Activated T-cell treated with anti-CD3 and anti-CD28 coated beads for 48 hours (primary cell): ENCODE measurements at regions not wholly inside any gene's neighbourhood (a gene's known extent, or its start where the extent isn't known, plus 50 kb on each side); places are given as distances from the start of the nearest gene placed in this dataset.

Experiments used
- DNase-seq: peaks from one replicate; pipeline ENCODE4 v3.0.0-alpha.2; 2020; ENCODE audit warnings: low read depth

DNA sequence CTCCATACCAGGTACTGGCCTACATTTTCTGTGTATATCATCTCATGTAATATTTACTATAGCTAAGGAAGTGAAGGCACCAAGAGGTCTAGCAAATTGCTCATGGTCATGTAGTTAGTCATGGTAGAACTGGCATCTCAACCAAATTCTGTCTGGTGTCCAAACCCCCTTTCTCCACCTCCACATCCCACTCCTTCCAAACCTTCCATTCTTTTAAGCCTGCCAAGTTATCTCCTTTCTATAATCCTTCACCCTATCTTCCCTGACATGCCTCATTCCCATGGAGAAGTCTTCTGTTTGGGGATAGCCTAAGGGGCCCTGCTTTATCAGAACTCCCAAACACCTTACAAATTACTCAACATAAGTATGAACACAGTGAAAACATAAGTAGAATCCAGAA is 196.2 kb upstream of the HMGA2 start:
- DNase-seq, result no peak

DNA sequence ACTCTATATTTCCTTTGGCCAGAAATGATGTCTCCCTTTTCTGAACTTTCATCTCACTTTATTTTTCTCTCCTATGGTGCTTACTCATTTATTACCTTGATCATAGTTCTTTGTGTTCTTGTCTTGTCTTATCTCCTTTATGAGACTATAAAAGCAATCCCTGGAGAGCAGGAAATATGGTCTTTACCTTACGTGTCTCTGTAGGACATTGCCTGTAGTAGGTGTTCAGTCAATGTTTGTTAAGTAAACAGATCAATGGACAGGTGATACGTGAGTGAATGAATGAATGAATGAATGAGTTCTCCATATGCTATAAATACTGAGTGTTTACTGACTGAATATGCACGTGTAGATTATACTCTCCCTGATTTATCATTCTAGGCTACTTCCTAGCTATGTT is 193.7 kb upstream of the HMGA2 start:
- DNase-seq, result no peak

DNA sequence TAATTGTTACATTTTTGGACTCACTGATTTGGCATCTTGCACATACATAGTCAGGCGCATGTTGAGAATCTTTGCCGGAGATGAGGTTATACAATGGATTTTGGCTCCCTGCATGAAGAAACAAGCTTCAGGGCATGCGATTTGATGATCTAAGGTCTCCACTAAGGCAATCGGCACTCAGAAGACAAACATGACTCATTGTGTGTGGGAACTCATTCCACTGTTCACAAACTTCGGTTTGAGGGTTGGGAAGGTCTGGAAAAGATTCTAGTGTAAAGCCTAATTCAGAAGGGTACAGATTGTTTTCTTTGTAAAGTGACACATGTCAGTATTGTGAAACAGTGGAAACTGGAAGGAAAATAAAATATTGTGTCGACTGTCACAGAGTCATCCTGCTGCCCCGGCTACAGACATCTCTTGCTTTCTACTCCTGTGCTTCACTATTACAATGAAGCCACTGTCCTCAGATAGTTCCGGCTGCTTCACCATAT is 192.6 kb upstream of the HMGA2 start:
- DNase-seq, result no peak

DNA sequence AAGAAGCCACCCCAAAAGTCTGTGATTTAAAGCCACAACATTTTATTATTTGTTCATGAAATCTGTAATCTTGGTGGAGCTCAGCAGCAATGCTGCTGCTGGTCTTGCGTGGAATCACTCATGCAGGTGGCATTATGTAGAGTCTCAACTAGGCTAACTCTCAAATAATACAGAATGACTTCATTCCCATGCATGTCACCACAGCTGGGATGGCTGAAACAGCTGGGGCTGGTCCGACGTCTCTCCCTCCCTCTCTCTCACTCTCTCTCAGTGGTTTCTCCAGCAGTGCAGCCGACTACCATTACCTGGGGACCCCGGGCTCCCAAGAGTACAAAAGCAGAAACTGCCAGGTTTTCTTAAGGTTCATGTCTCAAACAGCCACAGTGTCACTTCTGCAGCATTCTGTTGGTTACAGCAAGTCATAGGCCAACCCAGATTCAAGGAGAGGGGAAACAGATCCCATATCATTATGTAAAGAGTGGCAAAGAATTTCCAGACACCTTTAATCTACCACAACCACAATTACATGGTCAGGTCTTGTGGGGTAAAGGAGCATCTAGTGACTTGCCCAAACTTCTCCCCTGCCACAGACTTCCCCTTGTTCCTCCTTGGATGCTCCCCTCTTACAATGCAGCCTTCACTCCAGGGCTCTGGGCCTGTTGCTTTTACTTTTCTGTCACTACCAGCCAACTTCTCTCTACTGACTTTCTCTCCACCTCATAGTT is 192.0 kb upstream of the HMGA2 start:
- no peak for DNase-seq

DNA sequence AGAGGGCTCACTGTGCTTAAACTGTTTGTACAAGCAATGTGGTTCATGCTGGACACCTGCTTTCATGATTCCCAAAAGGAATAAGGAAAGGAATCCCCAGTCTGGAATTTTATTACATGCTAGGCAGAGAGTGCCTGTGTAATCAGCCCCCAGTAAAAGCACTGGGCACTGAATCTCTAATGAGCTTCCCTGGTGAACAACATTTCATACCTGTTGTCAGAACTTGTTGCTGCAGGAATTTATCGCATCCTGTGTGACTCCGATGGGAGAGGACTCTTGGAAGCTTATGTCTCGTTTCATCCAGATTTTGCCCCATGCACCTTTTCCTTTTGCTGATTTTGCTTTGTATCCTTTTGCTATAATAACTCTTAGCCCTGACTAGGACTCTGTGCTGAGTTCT is 190.2 kb upstream of the HMGA2 start:
- no peak for DNase-seq

DNA sequence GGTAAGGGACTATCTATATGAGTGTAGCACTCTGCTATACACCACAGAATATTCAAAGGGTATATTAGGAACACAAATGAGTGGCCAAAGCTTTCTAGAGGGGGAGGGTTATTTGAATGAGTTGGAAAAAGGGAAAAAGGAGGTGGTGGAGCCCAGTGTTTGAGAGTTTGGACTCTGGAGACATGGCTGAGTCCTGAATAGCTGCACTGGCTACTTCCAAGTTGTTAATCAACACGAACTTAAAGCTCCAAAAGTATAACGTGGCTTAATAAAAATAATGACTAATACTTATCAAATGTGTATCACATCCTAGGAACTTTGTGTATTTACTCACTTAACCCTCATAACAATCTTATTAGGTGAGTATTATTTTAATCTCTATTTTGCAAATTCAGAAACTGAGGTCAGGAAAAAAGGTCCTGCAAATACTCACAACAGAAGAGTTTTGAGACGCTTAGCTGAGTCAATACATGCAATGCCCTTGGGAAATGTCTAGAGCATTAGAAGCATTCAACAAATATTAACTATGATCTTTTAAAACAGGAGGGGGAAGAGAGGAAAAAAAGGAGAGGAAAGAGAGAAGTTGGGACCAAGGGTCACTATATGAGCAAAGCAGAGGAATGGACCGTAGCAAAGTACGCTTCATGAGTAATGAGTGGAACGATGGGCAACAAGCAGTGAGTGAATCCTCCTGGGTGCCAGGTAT is 189.5 kb upstream of the HMGA2 start:
- DNase-seq, result no peak

DNA sequence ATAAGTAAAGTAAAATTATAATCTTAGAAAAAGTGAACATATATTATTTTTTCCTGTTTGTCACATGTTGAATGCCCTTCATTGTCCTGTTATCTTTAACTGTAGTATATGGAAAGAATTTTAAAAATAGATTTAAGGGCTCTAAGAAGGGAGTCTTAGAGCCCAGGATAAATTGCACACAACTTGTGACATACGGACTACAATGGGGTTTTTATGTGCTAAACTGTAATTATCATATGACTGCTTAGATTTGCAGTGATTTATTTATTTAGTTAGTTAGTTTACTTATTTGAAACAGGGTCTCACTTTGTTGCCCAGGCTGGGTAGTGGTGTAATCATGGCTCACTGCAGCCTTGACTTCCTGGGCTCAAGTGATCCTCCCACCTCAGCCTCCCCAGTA is 187.8 kb upstream of the HMGA2 start:
- no peak for DNase-seq

DNA sequence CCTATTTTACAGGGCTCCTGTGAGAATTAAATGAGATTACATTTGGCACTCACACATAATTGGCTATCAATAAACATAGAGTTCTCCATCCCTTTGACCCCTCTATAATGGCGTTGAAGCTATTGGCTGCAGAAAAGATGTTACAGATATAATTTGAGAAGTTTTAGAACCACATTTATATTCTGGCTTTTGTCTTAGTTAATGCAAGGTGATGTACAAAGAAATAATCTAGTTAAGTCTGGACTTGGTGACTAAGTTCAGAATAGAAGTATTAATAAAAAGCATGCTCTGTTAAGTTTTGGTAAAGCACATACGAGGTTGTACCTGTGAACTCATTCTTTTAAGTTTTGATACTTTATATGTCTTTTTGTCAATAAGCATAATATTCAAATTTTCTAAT is 187.1 kb upstream of the HMGA2 start:
- DNase-seq, result no peak

DNA sequence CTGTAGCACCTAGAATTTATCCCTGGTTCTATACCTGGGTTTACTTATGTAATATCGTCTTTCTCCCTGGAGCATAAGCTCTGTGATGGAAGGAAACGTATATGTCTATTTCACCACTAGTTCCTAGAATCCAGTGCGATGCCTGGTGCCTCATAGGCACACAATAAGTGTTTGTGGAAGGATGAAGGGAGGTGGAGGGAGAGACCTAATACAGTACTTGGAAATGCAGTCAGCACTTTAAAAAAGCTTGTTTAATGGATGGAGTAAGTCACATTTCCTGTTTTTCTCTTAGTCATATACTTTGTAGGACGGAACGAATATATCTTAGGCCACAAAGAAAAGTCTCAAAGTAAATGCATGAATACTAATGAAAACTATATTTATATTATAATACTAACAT is 186.5 kb upstream of the HMGA2 start:
- no peak for DNase-seq

DNA sequence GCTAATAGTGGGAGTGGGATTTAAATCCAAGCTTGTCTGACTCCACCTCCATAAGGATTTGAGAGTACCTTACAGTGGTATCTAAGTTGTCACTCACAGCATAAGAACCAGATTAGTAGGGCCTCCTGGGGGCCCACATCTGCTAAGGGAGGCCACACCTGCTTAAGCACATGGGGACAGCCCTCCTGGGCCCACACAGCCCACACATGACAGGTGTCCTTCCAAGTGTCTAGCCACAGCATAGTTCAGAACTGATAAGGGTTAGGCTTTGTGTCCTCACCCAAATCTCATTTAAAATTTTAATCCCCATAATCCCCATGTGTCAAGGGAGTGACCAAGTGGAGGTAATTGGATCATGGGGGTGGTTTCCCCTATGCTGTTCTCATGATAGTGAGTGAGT is 186.0 kb upstream of the HMGA2 start:
- no peak for DNase-seq

DNA sequence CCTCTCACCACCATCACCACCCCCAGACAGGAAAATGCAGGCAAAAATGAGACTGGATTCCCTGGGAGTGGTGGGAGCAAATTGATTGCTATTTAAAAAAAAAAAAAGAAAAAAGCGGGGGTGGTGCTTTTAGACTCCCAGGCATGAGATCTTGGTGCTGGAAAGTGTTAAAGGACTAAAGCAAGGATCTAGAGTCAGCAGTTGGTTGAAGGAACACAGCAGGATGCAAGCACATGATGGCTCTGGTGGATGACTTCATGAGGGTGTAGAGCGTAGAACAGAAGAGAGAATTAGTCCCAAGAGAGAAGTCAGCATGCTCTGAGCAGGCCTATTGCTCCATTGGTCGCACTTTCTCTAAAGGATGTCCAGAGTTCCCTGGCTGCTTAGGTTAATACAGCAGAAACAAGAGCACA is 183.8 kb upstream of the HMGA2 start:
- no peak for DNase-seq

DNA sequence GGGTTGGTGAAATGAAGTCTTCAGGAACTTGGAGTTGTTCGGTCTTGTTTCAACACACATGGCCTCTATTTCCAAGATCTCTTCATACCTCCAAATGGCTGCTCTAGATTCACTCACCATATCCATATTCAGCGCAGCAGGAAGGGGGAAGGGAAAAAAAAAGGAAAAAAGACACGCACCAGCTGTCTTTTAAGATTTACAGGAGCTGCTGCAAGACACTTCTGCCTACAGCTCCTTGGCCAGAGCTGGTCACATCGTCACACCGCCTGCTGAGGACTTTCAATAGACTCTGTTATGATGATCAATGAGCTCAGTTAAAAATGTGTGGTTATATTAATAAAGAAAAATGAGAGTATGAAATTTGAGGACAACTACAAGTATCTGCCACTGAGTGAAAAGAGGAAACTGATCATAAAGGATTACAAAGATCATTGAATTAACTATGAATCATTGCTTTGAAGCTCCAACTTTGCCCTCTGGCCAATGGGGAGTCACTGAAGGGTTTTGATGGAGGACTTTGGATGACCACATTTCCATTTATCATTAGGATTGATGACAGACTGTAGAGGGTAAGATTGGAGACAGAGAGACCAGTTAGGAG is 182.1 kb upstream of the HMGA2 start:
- no peak for DNase-seq

DNA sequence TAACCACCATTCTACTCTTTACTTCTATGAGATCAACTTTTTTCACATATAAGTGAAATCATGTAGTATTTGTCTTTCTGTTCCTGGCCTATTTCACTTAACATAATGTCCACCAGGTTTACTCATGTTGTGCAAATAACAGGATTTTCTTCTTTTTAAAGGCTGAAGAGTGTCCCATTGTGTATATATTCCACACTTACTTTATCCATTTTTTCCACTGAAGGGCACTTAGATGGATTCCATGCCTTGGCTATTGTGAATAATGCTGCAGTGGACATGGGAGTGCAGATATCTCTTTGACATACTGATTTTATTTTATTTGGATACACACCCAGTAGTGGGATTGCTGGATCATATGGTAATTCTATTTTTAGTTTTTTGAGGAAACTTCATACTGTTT is 181.1 kb upstream of the HMGA2 start:
- no peak for DNase-seq

DNA sequence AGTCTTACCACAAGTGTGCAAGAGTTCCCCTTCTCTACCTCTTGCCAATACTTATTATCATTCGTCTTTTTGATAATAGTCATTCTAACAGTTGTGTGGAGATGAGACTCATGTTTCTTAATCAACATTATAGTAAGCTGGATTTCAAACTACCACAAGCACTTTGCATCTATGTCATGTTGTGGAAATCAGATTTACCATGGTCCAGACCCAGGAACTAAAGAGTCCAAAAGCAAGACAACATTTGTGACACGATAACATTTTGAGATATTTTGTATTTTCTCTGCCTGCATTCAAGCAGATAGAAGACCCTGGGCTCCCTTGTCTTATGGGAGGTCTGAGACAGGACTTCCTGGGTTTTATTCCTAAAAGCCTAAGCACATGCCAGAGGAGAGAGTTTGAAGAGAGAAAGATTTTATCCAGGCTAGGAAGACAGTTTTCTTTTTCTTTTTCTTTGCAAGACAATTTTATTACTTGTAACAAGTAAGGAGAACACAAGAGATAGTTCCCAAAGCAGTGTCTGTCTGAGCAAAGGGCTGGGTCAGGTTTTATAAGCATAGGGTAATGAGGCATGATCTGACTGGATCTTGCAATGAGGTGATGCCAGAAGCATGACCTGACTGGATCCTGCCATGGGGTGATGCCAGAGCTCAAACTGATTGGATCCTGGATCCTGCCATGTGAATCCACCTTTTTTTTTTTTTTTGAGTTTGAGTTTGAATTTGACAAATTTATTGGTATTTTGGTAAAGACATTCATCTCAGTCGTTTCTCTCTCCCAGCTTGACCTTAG is 180.5 kb upstream of the HMGA2 start:
- no peak for DNase-seq

DNA sequence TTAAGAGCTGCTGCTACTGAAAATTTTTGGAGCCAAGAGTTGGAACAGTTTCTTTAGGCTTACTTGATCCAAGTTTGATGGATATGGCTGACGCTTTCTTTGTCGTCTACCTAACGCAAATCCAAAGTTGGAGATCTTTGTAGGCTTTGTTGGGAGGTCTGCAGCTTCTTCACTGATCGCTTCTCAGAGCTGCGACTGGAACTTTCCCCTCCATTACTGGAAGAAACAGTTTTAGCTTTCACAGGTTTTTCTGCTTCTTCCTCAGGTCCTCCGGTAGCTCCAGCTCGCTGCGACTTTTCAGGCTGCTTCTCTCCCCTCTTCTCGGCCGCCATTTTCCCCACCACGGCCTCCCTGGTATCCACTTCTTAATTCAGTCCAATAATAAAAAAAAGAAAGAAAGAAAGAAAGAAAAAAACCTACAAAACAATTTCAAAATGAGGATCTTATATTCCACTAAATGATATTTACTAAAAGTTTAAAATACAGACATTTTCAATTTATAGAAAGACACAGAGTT is 178.1 kb upstream of the HMGA2 start:
- DNase-seq, result no peak

DNA sequence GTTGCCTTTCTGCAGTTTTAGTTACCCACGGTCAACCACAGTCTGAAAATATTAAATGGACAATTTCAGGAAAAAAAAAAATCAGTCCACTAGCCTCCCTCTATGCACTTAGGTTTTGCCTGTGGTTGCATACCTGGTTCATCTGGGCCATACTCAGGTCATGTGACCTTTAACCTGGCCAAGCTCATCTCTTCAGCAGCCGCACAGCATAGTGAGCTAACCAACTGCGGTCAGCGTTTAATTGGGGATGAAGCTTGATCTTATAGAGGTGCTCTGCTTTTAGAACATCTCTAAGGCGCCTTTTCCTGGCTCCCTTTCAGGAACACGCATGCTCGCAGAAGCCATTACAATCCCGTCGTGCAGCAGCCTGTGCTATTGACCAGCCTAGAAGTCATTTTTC is 177.2 kb upstream of the HMGA2 start:
- no peak for DNase-seq

DNA sequence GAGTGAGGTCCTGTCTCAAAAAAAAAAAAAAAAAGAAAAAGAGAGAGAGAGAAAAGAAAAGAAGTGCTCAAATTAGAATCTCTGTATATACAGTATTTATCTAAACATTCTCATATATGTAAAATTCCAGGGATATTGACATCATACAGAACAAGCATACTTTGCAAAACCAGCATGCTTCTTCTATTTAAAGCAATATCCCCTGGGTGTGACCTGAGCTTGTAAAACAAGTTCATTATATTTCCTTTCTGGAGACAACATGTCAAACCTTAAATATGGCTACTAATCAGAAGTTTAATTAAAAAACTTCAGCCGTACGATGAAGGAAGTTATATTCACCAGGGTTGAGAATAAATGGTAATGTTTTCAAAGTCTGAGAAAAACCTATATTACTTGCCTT is 175.8 kb upstream of the HMGA2 start:
- no peak for DNase-seq

DNA sequence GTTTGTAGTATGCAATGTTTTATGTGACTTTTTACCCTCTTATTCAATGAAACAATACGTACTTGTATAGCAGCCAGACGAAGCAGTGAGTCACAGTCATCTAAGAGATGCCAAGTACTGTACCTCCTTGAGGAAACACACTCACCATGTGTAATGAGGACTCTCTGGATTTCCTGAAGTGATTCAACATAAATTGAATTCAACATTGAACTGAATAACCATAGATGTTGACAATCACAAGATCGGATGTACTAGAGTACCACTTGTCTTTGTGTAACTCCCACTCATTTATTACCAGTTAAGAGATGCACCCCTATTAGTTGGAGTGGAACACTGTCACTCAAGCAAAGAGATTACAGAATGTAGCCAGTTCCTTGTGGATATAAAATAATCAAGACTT is 175.2 kb upstream of the HMGA2 start:
- no peak for DNase-seq

DNA sequence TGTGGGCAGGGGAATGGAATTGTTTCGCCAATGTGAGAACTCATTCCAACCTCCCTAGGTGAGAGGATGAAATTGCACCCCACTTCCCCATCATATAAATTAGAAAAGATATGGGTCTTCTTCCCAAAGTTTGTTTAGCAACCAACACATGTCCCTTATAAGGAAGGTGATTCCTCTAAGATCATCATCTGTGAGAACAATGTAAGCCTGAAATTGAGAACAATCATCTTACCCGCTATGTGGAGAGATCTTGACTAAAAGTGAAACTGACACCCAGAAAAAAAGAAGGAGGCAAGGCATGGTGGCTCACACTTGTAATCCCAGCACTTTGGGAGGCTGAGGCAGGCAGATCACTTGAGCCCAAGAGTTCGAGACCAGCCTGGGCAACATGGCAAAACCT is 173.2 kb upstream of the HMGA2 start:
- no peak for DNase-seq

DNA sequence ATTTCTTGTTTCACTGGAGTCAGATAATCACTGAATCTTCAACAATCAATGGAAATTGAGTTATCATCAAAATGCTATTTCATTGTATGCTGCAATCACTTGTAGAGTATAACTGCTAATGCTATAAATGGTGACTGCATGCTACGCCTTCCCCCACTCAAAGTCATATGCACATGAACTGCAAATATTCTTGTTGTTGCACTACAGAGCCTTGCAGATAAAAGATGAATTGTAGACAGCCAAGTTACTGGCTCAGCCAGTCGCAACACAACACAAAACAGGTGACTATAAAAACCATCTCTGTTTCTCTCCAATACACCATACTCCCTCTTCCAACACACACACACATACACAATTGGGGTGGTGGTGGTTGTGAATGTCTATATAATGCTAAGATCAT is 171.0 kb upstream of the HMGA2 start:
- no peak for DNase-seq

DNA sequence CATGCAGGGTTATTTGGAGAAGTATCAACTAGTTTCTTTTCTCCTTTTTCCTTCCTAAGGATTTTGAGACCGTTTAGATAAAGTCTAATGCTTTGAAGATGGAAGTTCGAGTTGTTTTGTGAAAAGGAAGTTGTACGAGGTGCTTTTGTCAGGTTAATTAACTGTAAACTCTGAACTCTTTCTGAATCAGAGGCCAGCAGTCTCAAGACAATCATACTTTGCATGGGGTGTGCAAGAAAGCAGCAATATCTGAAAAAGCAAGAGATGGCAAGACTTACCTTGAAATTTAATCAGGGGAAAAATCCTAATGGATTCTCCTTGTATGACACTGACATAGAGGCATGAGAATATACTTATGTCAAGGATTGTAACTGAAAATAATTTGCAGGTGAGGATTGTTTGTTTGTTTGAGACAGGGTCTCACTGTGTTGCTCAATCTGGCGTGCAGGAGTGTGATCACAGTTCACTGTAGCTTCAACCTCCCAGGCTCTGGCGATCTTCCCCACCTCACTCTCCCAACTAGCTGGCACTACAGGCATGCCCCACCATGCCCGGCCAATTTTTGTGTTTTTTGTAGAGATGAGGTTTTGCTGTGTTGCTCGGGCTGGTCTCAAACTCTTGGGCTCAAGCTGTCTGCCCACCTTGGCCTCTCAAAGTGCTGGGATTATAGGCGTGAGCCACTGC is 170.2 kb upstream of the HMGA2 start:
- DNase-seq, result no peak

DNA sequence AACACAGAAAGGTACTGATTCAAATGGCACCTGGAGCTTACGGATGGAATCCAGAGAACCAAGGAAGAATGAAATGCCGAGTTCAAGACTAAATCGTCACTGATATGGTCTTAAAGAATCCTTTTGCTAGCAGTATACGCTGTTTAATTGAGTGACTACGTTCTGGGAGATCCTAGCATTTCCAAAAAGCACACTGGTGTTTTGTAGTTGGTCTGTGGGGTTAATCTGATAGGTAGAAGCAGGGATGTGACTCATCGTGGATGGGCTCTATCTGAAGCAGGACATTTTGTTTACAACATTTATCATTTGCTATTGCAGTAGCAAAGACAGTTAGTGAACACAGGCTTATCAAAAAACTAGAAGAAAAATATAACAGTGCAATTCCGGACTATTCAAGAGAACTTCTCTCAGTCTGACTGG is 169.2 kb upstream of the HMGA2 start:
- DNase-seq, result no peak
